Psoas muscle (tissue), 7 donors: ENCODE measurements at regions not wholly inside any gene's neighbourhood (a gene's known extent, or its start where the extent isn't known, plus 50 kb on each side); places are given as distances from the start of the nearest gene placed in this dataset.

Source experiments
- ATAC-seq, 4 donors: fragments of 200-7000 bp; cut with Tn5 transposase; one replicate each; pipeline ENCODE4 v1.9.1; 2020; ENCODE audit warnings: moderate library complexity in 3 of 4, mild to moderate bottlenecking in 2 of 4
- DNase-seq, 2 donors: peaks; one replicate each; pipeline ENCODE4 v3.0.0-alpha.2; 2020
- H3K27ac ChIP-seq: fragments of 200-600 bp; one replicate; pipeline ENCODE4 v1.8.0; 2022
- H3K27me3 ChIP-seq, 3 donors: fragments of 200-600 bp in 1 of 3; one replicate each; pipeline versions ENCODE4 v1.6.1 to v1.8.0; 2013 to 2022; ENCODE audit warnings: low read length in 2 of 3, mild to moderate bottlenecking in 2 of 3, moderate library complexity in 1 of 3; ENCODE audit not compliant: insufficient read depth in 3 of 3
- H3K36me3 ChIP-seq, 2 donors: fragments of 200-600 bp in 1 of 2; one replicate each; pipeline versions ENCODE4 v1.6.1 to v1.8.0; 2013 to 2022; ENCODE audit warnings: low read depth in 1 of 2, mild to moderate bottlenecking in 1 of 2, moderate library complexity in 1 of 2; ENCODE audit not compliant: insufficient read depth in 1 of 2
- H3K4me1 ChIP-seq: fragments of 200-600 bp; one replicate; pipeline ENCODE4 v1.8.0; 2022
- H3K4me3 ChIP-seq: fragments of 200-600 bp; one replicate; pipeline ENCODE4 v1.8.0; 2022; ENCODE audit warnings: mild to moderate bottlenecking
- H3K9me3 ChIP-seq: fragments of 200-600 bp; one replicate; pipeline ENCODE4 v1.8.0; 2022
- CTCF ChIP-seq: fragments of 200-600 bp; IDR thresholded peaks from one replicate; pipeline ENCODE4 v1.8.0; 2022; ENCODE audit warnings: antibody characterized with exemption
- WGBS, 3 donors: extraction: QIAGEN DNeasy Blood & Tissue Kit; methylation state at CpG; one replicate each; pipeline versions ENCODE4 v1.1.6 to v1.1.7; 2013; 5-methylcytosine and 5-hydroxymethylcytosine counted together
- intact Hi-C, 2 donors: fragments of 100-400 bp; cut with DNase I; formaldehyde crosslinking; loops; one replicate each; pipeline versions ENCODE4 v1.11.0 to v1.14.2; 2022
- donor health status: healthy with polysubstance abuse.
- donor health status: DM: no; HTN: no; CAD: no; lungs with moderate emphysema.
- donor health status: Bipolar disorder and iron deficiency.
- donor health status: healthy.
- donor health status: DM: yes; HTN: yes; CAD: no.
- donor health status: DM: no; HTN: no; CAD: no.
- donor health status: DM: yes; HTN: yes; CAD: no.

GRCh38 chr13:90824032-90824431 is 523.5 kb upstream of the MIR17HG start:
- Histone ChIP-seq H3K27me3 (no peaks in the 10 kb centered on the region), H3K36me3 (no peaks in the 10 kb centered on the region), H3K4me1 (no peaks in the 10 kb centered on the region), H3K4me3 (no peak overlapping the region), H3K9me3 (no peaks in the 10 kb centered on the region), H3K27ac (no peak overlapping the region)
- intact Hi-C loops: no loop called here
- ATAC-seq: no peak
- WGBS, 3 donors: 49 to 60% (median 54%) methylated on average over 2 of the region's 2 CpGs
- no peak for TF ChIP-seq CTCF
- DNase-seq: no peak

- no peak for ATAC-seq
- H3K36me3 ChIP-seq: no peaks in the 10 kb centered on the region
These were observed 520.8 kb upstream of the MIR17HG start for GRCh38 chr13:90826688-90827087.

GRCh38 chr13:90830782-90831181 is 516.7 kb upstream of the MIR17HG start:
- H3K4me3 ChIP-seq: no peak overlapping the region
- H3K36me3 ChIP-seq: no peaks in the 10 kb centered on the region
- no peaks in the 10 kb centered on the region for H3K4me1 ChIP-seq
- intact Hi-C loops: no loop called here
- DNase-seq (no peak), ATAC-seq (no peak)
- no peaks in the 10 kb centered on the region for H3K27me3 ChIP-seq
- WGBS, 3 donors: 71 to 81% (median 75%) methylated on average over 2 of the region's 2 CpGs
- H3K9me3 ChIP-seq: no peaks in the 10 kb centered on the region
- no peak for TF ChIP-seq CTCF
- H3K27ac ChIP-seq: no peak overlapping the region

More at GRCh38 chr13:90826688-90827087, 520.8 kb upstream of the MIR17HG start:
- Histone ChIP-seq H3K4me1 (no peaks in the 10 kb centered on the region), H3K27ac (no peak overlapping the region), H3K9me3 (no peaks in the 10 kb centered on the region), H3K27me3 (no peaks in the 10 kb centered on the region), H3K4me3 (no peak overlapping the region)
- 81 to 92% (median 88%) methylated on average over 2 of the region's 2 CpGs for WGBS, 3 donors
- TF ChIP-seq CTCF: no peak
- DNase-seq: no peak
- intact Hi-C loops: no loop called here

- Histone ChIP-seq H3K36me3 (no peaks in the 10 kb centered on the region), H3K27ac (no peak overlapping the region), H3K4me1 (no peaks in the 10 kb centered on the region), H3K9me3 (no peaks in the 10 kb centered on the region), H3K4me3 (no peak overlapping the region), H3K27me3 (no peaks in the 10 kb centered on the region)
- intact Hi-C loops: no loop called here
- no peak for TF ChIP-seq CTCF
- no peak for DNase-seq
- no peak for ATAC-seq
These were observed 513.5 kb upstream of the MIR17HG start for GRCh38 chr13:90833951-90834350.

- intact Hi-C loops: no loop called here
- no peak overlapping the region for H3K4me3 ChIP-seq
- TF ChIP-seq CTCF: no peak
- no peak for DNase-seq
- H3K4me1 ChIP-seq: no peaks in the 10 kb centered on the region
- no peaks in the 10 kb centered on the region for H3K27me3 ChIP-seq
- H3K36me3 ChIP-seq: no peaks in the 10 kb centered on the region
- H3K27ac ChIP-seq: no peak overlapping the region
- H3K9me3 ChIP-seq: no peaks in the 10 kb centered on the region
- 93 to 97% (median 94%) methylated on average over 5 of the region's 5 CpGs for WGBS, 3 donors
- ATAC-seq: no peak
These were observed 512.8 kb upstream of the MIR17HG start for GRCh38 chr13:90834700-90835099.
